COR-L47 (cell line): ENCODE measurements at regions not wholly inside any gene's neighbourhood (a gene's known extent, or its start where the extent isn't known, plus 50 kb on each side); places are given as distances from the start of the nearest gene placed in this dataset.

ENCODE experiments used
- DNase-seq: peaks from one replicate; lab custom pipeline; 2025; lab: John Stamatoyannopoulos, UW

DNA sequence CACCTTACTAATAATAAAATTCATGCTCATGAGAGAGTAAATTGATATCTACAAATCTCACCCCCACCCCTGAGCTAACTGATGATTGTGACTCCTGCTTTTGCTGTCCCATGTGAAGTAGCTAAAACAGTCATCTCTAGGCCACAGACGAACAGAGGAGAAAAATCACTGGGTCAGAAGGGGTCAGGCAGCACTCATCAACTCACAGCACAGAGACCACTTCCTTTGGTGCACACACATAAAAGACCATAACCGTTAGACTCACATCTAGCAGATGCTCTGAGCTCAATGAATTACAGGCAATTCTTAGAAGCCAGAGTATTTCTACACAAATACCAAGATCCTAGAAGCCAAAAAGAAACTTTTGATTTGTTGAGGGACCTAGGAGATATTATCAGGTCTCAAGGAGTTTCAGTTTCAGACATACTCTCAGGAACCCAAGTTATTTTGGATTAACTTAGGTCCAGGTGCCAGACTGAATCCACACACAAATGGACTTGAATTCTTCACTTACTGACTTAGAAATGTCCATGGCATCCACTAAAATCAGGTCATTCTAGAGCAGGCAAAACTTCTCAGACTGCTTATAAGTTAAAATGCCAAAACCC is 65.0 kb upstream of the TES start:
- no peak for DNase-seq

DNA sequence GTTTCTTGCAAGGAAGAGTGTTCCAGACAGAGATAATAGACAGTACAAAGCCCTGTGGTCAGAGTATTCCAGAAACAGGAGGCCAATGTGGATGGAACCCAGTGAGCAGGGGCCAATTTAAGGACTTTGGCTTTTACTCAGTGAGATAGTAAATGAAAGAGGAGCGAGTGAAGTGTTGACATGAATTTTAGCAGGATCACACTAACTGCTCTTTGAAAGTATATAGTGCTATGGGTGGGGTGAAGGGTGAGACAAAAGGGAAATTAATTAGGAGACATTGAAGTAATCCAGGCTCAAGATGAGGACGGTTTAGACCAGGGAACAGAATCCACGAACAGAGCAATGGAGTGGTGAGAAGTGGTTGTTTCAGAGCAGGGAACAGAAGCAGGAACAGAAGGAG is 62.2 kb upstream of the TES start:
- no peak for DNase-seq

DNA sequence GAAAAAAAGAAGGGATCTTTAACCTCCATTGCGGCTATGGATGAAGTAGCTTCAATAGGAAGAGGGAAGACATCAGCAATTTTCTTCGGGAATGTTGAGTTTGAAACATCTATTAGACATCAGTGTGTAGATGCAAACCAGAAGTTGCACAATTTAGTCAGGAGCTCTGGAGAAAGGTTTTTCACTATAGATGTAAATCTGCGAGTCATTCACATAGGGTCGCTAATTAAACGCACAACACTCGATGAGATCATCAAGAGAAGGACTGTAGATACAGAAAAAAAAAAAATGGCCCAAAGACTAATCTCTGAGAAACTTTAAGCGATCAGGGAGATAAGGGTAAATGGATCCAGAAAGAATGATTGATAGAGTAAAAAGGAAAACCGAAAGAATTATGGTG is 61.7 kb upstream of the TES start:
- DNase-seq, result no peak

DNA sequence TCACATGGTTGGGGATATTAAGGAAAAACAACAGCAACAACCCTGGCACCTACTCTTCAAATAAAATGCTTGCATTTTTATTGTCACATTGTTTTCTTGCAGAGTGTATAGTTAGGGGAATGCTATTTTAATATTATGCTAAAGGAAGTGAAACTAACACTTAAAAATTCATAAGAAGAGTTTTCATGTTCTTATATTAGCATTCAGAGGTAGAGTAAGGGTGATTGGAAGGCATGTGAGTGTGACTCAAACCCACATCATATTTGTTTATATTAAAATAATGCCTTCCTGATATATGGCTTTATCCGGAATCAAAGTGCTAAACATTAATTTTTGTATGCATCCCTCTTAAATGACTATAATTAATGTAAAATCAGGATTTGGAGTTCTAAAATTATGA is 59.8 kb upstream of the TES start:
- no peak for DNase-seq

DNA sequence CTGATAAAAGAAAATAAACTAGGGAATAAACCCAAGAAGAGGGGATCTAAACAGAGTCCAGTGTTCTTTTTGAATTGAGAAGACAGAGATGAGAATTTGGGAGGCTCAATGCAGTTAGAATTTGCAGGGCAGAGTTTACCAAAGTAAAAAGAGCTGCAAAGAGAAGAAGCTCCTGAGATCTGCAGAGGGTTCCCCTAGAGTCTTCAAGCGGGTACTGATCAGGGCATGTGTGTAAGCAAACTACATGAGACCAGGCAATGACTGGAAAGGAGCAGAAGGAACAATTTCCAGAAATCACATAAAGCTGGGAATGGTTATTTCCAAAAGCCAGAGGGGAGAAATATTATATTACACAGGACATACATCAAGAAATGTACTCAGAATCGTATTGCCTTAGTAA is 58.1 kb upstream of the TES start:
- DNase-seq, result no peak

DNA sequence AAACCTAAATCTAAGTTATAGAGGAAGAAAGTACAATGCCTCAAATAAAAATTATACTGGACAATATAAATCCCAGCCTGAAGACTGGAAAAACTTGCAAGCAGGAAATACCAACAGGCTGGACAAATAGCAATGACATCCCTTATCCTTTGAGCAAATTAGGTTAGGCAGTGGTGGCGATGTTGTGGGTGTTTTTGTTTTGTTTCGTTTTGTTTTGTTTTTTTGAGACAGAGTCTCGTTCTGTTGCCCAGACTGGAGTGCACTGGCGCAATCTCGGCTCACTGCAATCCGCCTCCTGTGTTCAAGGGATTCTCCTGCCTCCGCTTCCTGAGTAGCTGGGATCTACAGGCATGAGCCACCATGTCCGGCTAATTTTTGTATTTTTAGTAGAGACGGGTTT is 57.3 kb upstream of the TES start:
- no peak for DNase-seq

DNA sequence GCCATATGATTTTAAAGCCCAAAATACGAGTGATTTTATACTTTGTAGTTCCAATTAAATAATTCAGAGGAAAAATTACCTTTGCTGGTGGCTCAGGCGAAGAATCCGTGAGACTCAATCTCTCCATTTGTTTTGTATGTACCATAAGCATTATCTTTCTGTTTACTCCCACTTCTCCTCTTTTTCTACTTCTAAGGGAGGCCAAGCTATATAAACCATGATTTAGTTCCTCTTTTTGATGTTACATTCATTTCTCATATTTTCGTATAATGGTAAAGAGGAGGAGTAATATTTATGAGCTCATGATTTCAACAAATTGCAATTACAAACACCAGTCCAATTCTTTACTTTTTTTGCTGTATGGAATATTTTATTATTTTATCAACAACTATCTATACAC is 50.6 kb upstream of the TES start:
- DNase-seq, result no peak
